Body of pancreas (tissue), 4 donors: ENCODE measurements at regions not wholly inside any gene's neighbourhood (a gene's known extent, or its start where the extent isn't known, plus 50 kb on each side); places are given as distances from the start of the nearest gene placed in this dataset.

ENCODE experiments used
- ATAC-seq: fragments of 150-250 bp; one replicate; pipeline ENCODE4 v1.9.1; 2016
- DNase-seq, 4 donors: peaks; one replicate each; pipeline ENCODE4 v3.0.0-alpha.2; 2019
- H3K27ac ChIP-seq, 4 donors: fragments of 200-600 bp; sonication (generic); 1 replicate in 3 of 4; 2 replicates in 1 of 4; pipeline versions ENCODE4 v1.5.1 to v1.6.1; 2016 to 2019; ENCODE audit warnings: mild to moderate bottlenecking in 1 of 4, mixed read lengths in 1 of 4, moderate library complexity in 1 of 4
- H3K27me3 ChIP-seq, 2 donors: fragments of 200-600 bp; sonication (generic); one replicate each; pipeline ENCODE4 v1.6.0; 2016; ENCODE audit warnings: mild to moderate bottlenecking in 1 of 2
- H3K36me3 ChIP-seq, 2 donors: fragments of 200-600 bp; sonication (generic); replicated peaks in 1 of 2; 2 replicates each; pipeline ENCODE4 v1.5.1; 2016; ENCODE audit warnings: low read depth in 2 of 2; ENCODE audit not compliant: insufficient read depth in 1 of 2
- H3K4me1 ChIP-seq: fragments of 200-600 bp; sonication (generic); one replicate; pipeline ENCODE4 v1.6.0; 2016
- H3K4me3 ChIP-seq, 2 donors: fragments of 200-600 bp; sonication (generic); 1 replicate in 1 of 2; 2 replicates in 1 of 2; pipeline ENCODE4 v1.5.1; 2016 to 2019
- H3K9me3 ChIP-seq, 3 donors: fragments of 200-600 bp; sonication (generic); 1 replicate in 2 of 3; 2 replicates in 1 of 3; pipeline ENCODE4 v1.5.1; 2016
- POLR2A ChIP-seq, 3 donors: fragments of 450-650 bp; IDR thresholded peaks; one replicate each; pipeline ENCODE4 v1.6.1; 2016; ENCODE audit warnings: antibody characterized with exemption in 3 of 3, mild to moderate bottlenecking in 2 of 3
- WGBS, 2 donors: methylation state at CpG; one replicate each; pipeline ENCODE4 v1.1.5; 2017; 5-methylcytosine and 5-hydroxymethylcytosine counted together
- intact Hi-C: fragments of 100-400 bp; cut with DNase I; formaldehyde crosslinking; loops from one replicate; pipeline ENCODE4 v1.15.1; 2023
- TF ChIP-seq, protein P1 (sequence below), 7 experiments: fragments of 450-650 bp in 4 of 7; fragments of 200-600 bp in 3 of 7; sonication (generic) in 3 of 7; IDR thresholded peaks; one replicate each; pipeline ENCODE4 v1.5.1; 2016 to 2019; ENCODE audit warnings: antibody characterized with exemption in 7 of 7

GRCh38 chr12:27186022-27186839 is 57.9 kb upstream of the STK38L start:
- Histone ChIP-seq H3K36me3 (no peaks in the 10 kb centered on the region), H3K9me3 (no peaks in the 10 kb centered on the region), H3K27ac (no peak overlapping the region), H3K27me3 (no peaks in the 10 kb centered on the region), H3K4me1 (peaks cover 4% of the 10 kb centered on the region), H3K4me3 (no peak overlapping the region)
- WGBS, 2 donors = 67 to 78% methylated on average over 6 of the region's 6 CpGs
- no peak for DNase-seq
- no peak for ATAC-seq
- TF ChIP-seq, protein P1, sequence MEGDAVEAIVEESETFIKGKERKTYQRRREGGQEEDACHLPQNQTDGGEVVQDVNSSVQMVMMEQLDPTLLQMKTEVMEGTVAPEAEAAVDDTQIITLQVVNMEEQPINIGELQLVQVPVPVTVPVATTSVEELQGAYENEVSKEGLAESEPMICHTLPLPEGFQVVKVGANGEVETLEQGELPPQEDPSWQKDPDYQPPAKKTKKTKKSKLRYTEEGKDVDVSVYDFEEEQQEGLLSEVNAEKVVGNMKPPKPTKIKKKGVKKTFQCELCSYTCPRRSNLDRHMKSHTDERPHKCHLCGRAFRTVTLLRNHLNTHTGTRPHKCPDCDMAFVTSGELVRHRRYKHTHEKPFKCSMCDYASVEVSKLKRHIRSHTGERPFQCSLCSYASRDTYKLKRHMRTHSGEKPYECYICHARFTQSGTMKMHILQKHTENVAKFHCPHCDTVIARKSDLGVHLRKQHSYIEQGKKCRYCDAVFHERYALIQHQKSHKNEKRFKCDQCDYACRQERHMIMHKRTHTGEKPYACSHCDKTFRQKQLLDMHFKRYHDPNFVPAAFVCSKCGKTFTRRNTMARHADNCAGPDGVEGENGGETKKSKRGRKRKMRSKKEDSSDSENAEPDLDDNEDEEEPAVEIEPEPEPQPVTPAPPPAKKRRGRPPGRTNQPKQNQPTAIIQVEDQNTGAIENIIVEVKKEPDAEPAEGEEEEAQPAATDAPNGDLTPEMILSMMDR (IDR thresholded peaks at IDR 0.05) = no peak
- no peak for TF ChIP-seq POLR2A (IDR thresholded peaks at IDR 0.05)
- intact Hi-C loops = no loop called here

DNA sequence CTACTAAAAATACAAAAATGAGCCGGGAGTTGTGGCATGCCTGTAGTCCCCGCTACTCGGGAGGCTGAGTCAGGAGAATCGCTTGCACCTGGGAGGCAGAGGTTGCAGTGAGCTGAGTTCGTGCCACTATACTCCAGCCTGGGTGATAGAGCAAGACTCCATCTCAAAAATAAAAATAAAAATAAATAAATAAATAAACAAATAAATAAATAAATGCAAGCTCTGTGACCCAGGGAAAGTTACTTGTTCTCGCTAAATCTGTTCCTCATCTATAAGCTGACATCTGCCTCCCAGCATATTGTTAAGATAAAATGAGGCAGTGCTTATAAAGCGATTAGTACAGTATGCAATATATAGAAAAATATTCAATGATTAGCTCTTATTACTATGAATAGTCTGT is 56.4 kb upstream of the STK38L start:
- TF ChIP-seq, protein P1 (IDR thresholded peaks at IDR 0.05) = no peak
- no peak for TF ChIP-seq POLR2A (IDR thresholded peaks at IDR 0.05)
- Histone ChIP-seq H3K27me3 (no peaks in the 10 kb centered on the region), H3K4me3 (no peak overlapping the region), H3K36me3 (no peaks in the 10 kb centered on the region), H3K4me1 (peaks cover 14% of the 10 kb centered on the region), H3K27ac (no peak overlapping the region), H3K9me3 (no peaks in the 10 kb centered on the region)
- DNase-seq (no peak), ATAC-seq (no peak)
- WGBS, 2 donors = 92 to 95% methylated on average over 7 of the region's 7 CpGs
- intact Hi-C loops = no loop called here

DNA sequence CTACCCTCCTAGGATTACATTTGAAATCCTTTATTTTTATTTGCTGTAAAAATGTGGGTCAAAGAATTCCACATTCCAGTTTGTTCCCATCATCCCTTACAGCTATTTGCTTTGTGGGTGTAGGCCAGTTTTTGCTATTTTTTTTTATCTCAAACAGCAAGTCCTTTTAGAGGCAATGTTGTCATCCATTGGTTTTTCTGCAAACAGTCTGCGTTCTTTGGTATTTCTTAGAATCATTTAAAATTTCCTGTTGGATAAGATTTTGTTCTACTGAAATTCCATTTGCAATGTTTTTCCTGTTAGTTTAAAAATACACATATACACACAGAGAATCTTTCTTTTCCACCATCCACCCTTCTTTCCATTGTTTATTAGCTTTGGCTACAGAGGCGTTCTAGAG is 53.3 kb upstream of the STK38L start:
- DNase-seq (no peak), ATAC-seq (no peak)
- H3K4me3 ChIP-seq = no peak overlapping the region
- WGBS, 2 donors = 49 to 69% methylated on average over 2 of the region's 2 CpGs
- H3K9me3 ChIP-seq = no peaks in the 10 kb centered on the region
- H3K4me1 ChIP-seq = peaks cover 26% of the 10 kb centered on the region
- no peak for TF ChIP-seq POLR2A (IDR thresholded peaks at IDR 0.05)
- TF ChIP-seq, protein P1 (IDR thresholded peaks at IDR 0.05) = no peak
- no peaks in the 10 kb centered on the region for H3K27me3 ChIP-seq
- H3K36me3 ChIP-seq = no peaks in the 10 kb centered on the region
- intact Hi-C loops = no loop called here
- H3K27ac ChIP-seq = peak overlapping the region in 3 of 4 donors; percentile 39 to 74 (median 46)

DNA sequence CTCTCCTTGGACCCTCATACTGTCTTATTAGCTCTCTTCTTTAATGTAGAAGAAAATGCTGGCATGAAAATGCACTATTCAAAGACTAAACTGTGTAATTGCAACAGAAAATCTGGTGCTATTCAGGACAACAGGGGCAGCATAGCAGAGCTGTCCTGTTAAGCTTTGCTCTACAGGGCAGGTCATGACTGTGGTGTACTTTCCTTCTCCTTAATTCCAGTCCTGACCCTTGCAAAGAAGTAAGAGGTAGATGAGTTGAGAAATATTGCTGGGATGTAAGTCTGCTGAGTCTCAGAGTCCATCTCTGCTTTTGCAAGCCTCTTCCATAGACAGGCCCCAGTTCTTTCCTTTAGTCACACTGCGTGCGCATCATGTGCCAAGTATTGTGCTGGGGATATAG is 52.6 kb upstream of the STK38L start:
- Histone ChIP-seq H3K4me1 (peaks cover 26% of the 10 kb centered on the region), H3K4me3 (no peak overlapping the region), H3K27me3 (no peaks in the 10 kb centered on the region), H3K9me3 (no peaks in the 10 kb centered on the region), H3K27ac (peak overlapping the region in 3 of 4 donors; percentile 39 to 74 (median 46)), H3K36me3 (no peaks in the 10 kb centered on the region)
- intact Hi-C loops = no loop called here
- DNase-seq (no peak), ATAC-seq (no peak)
- 100% methylated on average over 2 of the region's 2 CpGs for WGBS, 2 donors
- no peak for TF ChIP-seq POLR2A (IDR thresholded peaks at IDR 0.05)
- TF ChIP-seq, protein P1 (IDR thresholded peaks at IDR 0.05) = no peak
